SU-DHL-6 (cell line): ENCODE measurements at regions not wholly inside any gene's neighbourhood (a gene's known extent, or its start where the extent isn't known, plus 50 kb on each side); places are given as distances from the start of the nearest gene placed in this dataset.

ENCODE experiments used
- H2AFZ ChIP-seq: fragments of 200-600 bp; sonication (generic); 2 replicates; pipeline ENCODE4 v1.6.1; 2014; ENCODE audit warnings: low read depth, mild to moderate bottlenecking, moderate library complexity, mixed read lengths, antibody characterized with exemption, low read length; ENCODE audit not compliant: severe bottlenecking
- H3F3A ChIP-seq: fragments of 200-600 bp; shearing (Covaris generic); 2 replicates; pipeline ENCODE4 v1.6.0; 2016; ENCODE audit warnings: antibody characterized with exemption, mild to moderate bottlenecking; ENCODE audit not compliant: insufficient read depth
- H3K27ac ChIP-seq: fragments of 200-600 bp; sonication (generic); 2 replicates; pipeline ENCODE4 v1.5.1; 2016; ENCODE audit warnings: low read depth, mild to moderate bottlenecking, low read length, moderate library complexity, mixed read lengths
- H3K27me3 ChIP-seq: fragments of 200-600 bp; sonication (generic), shearing (Covaris generic); 2 replicates; pipeline ENCODE4 v1.6.0; 2014; ENCODE audit warnings: mild to moderate bottlenecking, low read length
- H3K36me3 ChIP-seq: fragments of 200-600 bp; sonication (generic); 2 replicates; pipeline ENCODE4 v1.6.1; 2014; ENCODE audit warnings: mild to moderate bottlenecking, low read length, mixed read lengths
- H3K4me2 ChIP-seq: fragments of 300-600, 200-600 bp; shearing (Covaris generic), sonication (generic); 2 replicates; pipeline ENCODE4 v1.6.0; 2014; ENCODE audit warnings: low read length, low read depth, mild to moderate bottlenecking; ENCODE audit not compliant: poor library complexity, severe bottlenecking
- H3K4me3 ChIP-seq: fragments of 200-600 bp; sonication (generic); 2 replicates; pipeline ENCODE4 v1.5.1; 2014; ENCODE audit warnings: antibody characterized with exemption, low read length, mild to moderate bottlenecking, mixed read lengths; ENCODE audit not compliant: insufficient read depth, poor library complexity, severe bottlenecking
- H3K79me2 ChIP-seq: fragments of 200-600 bp; sonication (generic); 2 replicates; pipeline ENCODE4 v1.6.1; 2014; ENCODE audit warnings: mild to moderate bottlenecking, low read length, moderate library complexity; ENCODE audit not compliant: insufficient read depth
- H3K9ac ChIP-seq: fragments of 200-600 bp; sonication (generic); 2 replicates; pipeline ENCODE4 v1.7.0; 2014; ENCODE audit warnings: mild to moderate bottlenecking, low read length
- H3K9me2 ChIP-seq: fragments of 200-600 bp; sonication (generic); replicated peaks from 2 replicates; pipeline ENCODE4 v1.6.1; 2014; ENCODE audit warnings: low read length; ENCODE audit not compliant: insufficient read depth
- H3K9me3 ChIP-seq: fragments of 200-600 bp; sonication (generic); 2 replicates; pipeline ENCODE4 v1.6.1; 2014; ENCODE audit warnings: low read length, mixed read lengths; ENCODE audit not compliant: insufficient read depth
- H4K20me1 ChIP-seq: fragments of 200-600 bp; sonication (generic); 2 replicates; pipeline ENCODE4 v1.6.1; 2014; ENCODE audit warnings: low read depth, mild to moderate bottlenecking, antibody characterized with exemption, low read length, moderate library complexity, mixed read lengths
- CTCF ChIP-seq: fragments of 200-600 bp; sonication (generic); IDR thresholded peaks from one replicate; pipeline ENCODE4 v1.5.1; 2017; ENCODE audit warnings: antibody characterized with exemption, mild to moderate bottlenecking, low read length, moderate library complexity; ENCODE audit not compliant: insufficient read depth, poor library complexity, severe bottlenecking
- EZH2phosphoT487 ChIP-seq: fragments of 200-600 bp; sonication (generic), shearing (Covaris generic); conservative IDR thresholded peaks from 2 replicates; pipeline ENCODE4 v1.6.1; 2018; ENCODE audit warnings: mild to moderate bottlenecking, antibody characterized with exemption, low read length, moderate library complexity, mixed read lengths

- Histone ChIP-seq H3K27ac (no peak overlapping the region), H3K4me3 (no peak overlapping the region), H2AFZ (no peak overlapping the region), H3K27me3 (no peaks in the 10 kb centered on the region), H3K36me3 (no peaks in the 10 kb centered on the region), H3K9me3 (no peaks in the 10 kb centered on the region), H3K9me2 (no peaks in the 10 kb centered on the region), H3K79me2 (no peaks in the 10 kb centered on the region), H3K4me2 (no peak overlapping the region), H3K9ac (no peak overlapping the region), H4K20me1 (no peaks in the 10 kb centered on the region), H3F3A (no peaks in the 10 kb centered on the region)
- no peak for TF ChIP-seq CTCF
- TF ChIP-seq EZH2phosphoT487: no peak
Measured at GRCh38 chr5:14086261-14086660, 56.9 kb upstream of the TRIO start.

- H3K27me3 ChIP-seq: no peaks in the 10 kb centered on the region
- no peak overlapping the region for H3K27ac ChIP-seq
- TF ChIP-seq EZH2phosphoT487: no peak
- TF ChIP-seq CTCF: no peak
- H3K4me3 ChIP-seq: no peak overlapping the region
- H3K9me2 ChIP-seq: no peaks in the 10 kb centered on the region
- H4K20me1 ChIP-seq: no peaks in the 10 kb centered on the region
- no peaks in the 10 kb centered on the region for H3F3A ChIP-seq
- no peak overlapping the region for H3K9ac ChIP-seq
- no peaks in the 10 kb centered on the region for H3K36me3 ChIP-seq
- H2AFZ ChIP-seq: no peak overlapping the region
- H3K79me2 ChIP-seq: no peaks in the 10 kb centered on the region
- H3K4me2 ChIP-seq: no peak overlapping the region
- no peaks in the 10 kb centered on the region for H3K9me3 ChIP-seq
Measured at GRCh38 chr5:14082973-14083372, 60.2 kb upstream of the TRIO start.

GRCh38 chr5:14082523-14082922 is 60.6 kb upstream of the TRIO start:
- no peaks in the 10 kb centered on the region for H3K36me3 ChIP-seq
- H2AFZ ChIP-seq: no peak overlapping the region
- TF ChIP-seq EZH2phosphoT487: no peak
- no peaks in the 10 kb centered on the region for H3F3A ChIP-seq
- H3K9me3 ChIP-seq: no peaks in the 10 kb centered on the region
- H4K20me1 ChIP-seq: no peaks in the 10 kb centered on the region
- H3K9me2 ChIP-seq: no peaks in the 10 kb centered on the region
- no peaks in the 10 kb centered on the region for H3K27me3 ChIP-seq
- no peaks in the 10 kb centered on the region for H3K79me2 ChIP-seq
- H3K4me3 ChIP-seq: no peak overlapping the region
- no peak overlapping the region for H3K9ac ChIP-seq
- H3K27ac ChIP-seq: no peak overlapping the region
- no peak overlapping the region for H3K4me2 ChIP-seq

- no peaks in the 10 kb centered on the region for H3K27me3 ChIP-seq
- no peaks in the 10 kb centered on the region for H3F3A ChIP-seq
- H3K9me3 ChIP-seq: no peaks in the 10 kb centered on the region
- H3K4me3 ChIP-seq: no peak overlapping the region
- H3K79me2 ChIP-seq: no peaks in the 10 kb centered on the region
- H3K9ac ChIP-seq: no peak overlapping the region
- no peak overlapping the region for H3K27ac ChIP-seq
- no peak overlapping the region for H3K4me2 ChIP-seq
- no peaks in the 10 kb centered on the region for H4K20me1 ChIP-seq
- TF ChIP-seq CTCF (no peak), EZH2phosphoT487 (no peak)
- H2AFZ ChIP-seq: no peak overlapping the region
- no peaks in the 10 kb centered on the region for H3K36me3 ChIP-seq
- H3K9me2 ChIP-seq: no peaks in the 10 kb centered on the region
Measured at GRCh38 chr5:14081791-14082190, 61.4 kb upstream of the TRIO start.
